MM.1S (cell line): ENCODE measurements at regions not wholly inside any gene's neighbourhood (a gene's known extent, or its start where the extent isn't known, plus 50 kb on each side); places are given as distances from the start of the nearest gene placed in this dataset.

ENCODE experiments used
- EZH2 ChIP-seq: fragments of 300-600 bp; sonication (generic); optimal IDR thresholded peaks from 2 replicates; pipeline ENCODE3; 2017; ENCODE audit warnings: low read depth, mild to moderate bottlenecking, antibody characterized with exemption, low read length, mixed read lengths
- EZH2phosphoT487 ChIP-seq: fragments of 300-600 bp; sonication (generic); IDR thresholded peaks from 2 replicates; pipeline ENCODE4 v1.6.1; 2018; ENCODE audit warnings: antibody characterized with exemption, low read length
- TF ChIP-seq, protein P1 (sequence below): fragments of 300-600 bp; sonication (generic); IDR thresholded peaks from 2 replicates; pipeline ENCODE4 v1.5.1; 2016; ENCODE audit warnings: antibody characterized with exemption, low read length, mixed read lengths

DNA sequence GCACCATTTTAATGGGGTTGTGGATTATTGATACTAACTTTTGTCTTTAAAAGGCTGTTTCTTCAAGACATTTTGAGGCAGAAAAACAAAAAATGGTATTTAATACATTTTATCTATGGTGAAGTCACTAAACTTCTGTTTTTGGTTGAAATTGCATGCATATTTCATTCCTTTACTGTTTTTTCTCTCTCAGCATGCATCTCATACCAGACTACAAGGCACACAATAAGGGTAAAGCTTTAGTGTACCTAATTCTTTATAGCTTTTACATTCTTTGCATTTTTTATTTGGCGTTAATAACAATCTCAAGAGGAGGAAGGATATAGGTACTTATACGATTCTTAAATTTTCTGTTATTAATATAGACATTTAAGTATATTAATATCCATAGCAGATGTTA, 151.0 kb upstream of the DKK2 start:
- TF ChIP-seq EZH2phosphoT487, result no peak
- TF ChIP-seq, protein P1, sequence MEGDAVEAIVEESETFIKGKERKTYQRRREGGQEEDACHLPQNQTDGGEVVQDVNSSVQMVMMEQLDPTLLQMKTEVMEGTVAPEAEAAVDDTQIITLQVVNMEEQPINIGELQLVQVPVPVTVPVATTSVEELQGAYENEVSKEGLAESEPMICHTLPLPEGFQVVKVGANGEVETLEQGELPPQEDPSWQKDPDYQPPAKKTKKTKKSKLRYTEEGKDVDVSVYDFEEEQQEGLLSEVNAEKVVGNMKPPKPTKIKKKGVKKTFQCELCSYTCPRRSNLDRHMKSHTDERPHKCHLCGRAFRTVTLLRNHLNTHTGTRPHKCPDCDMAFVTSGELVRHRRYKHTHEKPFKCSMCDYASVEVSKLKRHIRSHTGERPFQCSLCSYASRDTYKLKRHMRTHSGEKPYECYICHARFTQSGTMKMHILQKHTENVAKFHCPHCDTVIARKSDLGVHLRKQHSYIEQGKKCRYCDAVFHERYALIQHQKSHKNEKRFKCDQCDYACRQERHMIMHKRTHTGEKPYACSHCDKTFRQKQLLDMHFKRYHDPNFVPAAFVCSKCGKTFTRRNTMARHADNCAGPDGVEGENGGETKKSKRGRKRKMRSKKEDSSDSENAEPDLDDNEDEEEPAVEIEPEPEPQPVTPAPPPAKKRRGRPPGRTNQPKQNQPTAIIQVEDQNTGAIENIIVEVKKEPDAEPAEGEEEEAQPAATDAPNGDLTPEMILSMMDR, result no peak
- no peak for TF ChIP-seq EZH2
